ENCODE measurements at regions not wholly inside any gene's neighbourhood (a gene's known extent, or its start where the extent isn't known, plus 50 kb on each side); places are given as distances from the start of the nearest gene placed in this dataset.

DNA sequence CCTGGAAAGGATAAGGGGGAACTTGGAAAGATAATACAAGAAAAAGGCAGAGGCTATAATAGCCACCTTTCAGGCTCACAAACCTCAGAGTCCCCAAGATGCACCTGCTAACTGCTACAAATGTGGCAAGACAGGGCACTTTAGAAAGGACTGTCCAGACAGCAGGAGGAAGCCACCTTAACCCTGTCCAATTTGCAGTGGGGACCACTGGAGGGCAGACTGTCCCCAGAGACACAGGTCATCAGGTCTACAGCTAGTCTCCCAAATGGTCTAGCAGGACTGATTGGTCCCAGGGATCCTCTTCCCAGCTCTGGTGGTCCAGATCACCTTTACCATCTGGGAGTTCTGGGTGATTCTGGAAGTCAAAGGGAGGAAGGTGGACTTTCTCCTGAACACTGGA lies 882.5 kb upstream of the GBE1 start:
- no peak for ATAC-seq

GRCh38 chr3:82641701-82642100 lies 880.3 kb upstream of the GBE1 start:
- H3K4me1 ChIP-seq = no peaks in the 10 kb centered on the region
- no peaks in the 10 kb centered on the region for H3K9me3 ChIP-seq
- DNase-seq = no peak
- TF ChIP-seq, protein P1, sequence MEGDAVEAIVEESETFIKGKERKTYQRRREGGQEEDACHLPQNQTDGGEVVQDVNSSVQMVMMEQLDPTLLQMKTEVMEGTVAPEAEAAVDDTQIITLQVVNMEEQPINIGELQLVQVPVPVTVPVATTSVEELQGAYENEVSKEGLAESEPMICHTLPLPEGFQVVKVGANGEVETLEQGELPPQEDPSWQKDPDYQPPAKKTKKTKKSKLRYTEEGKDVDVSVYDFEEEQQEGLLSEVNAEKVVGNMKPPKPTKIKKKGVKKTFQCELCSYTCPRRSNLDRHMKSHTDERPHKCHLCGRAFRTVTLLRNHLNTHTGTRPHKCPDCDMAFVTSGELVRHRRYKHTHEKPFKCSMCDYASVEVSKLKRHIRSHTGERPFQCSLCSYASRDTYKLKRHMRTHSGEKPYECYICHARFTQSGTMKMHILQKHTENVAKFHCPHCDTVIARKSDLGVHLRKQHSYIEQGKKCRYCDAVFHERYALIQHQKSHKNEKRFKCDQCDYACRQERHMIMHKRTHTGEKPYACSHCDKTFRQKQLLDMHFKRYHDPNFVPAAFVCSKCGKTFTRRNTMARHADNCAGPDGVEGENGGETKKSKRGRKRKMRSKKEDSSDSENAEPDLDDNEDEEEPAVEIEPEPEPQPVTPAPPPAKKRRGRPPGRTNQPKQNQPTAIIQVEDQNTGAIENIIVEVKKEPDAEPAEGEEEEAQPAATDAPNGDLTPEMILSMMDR (IDR thresholded peaks at IDR 0.05) = no peak
- H3K4me3 ChIP-seq = no peak overlapping the region
- H3K27ac ChIP-seq = no peak overlapping the region
- ATAC-seq = no peak
- H3K36me3 ChIP-seq = no peaks in the 10 kb centered on the region
- H3K27me3 ChIP-seq = no peaks in the 10 kb centered on the region
- intact Hi-C loops (cut with DNase I) = no loop called here

More for the DNA sequence above, 882.5 kb upstream of the GBE1 start:
- H3K36me3 ChIP-seq = no peaks in the 10 kb centered on the region
- intact Hi-C loops (cut with DNase I) = no loop called here
- no peak for DNase-seq
- no peak overlapping the region for H3K4me3 ChIP-seq
- H3K9me3 ChIP-seq = no peaks in the 10 kb centered on the region
- TF ChIP-seq, protein P1 (IDR thresholded peaks at IDR 0.05) = no peak
- H3K4me1 ChIP-seq = no peaks in the 10 kb centered on the region
- no peak overlapping the region for H3K27ac ChIP-seq
- H3K27me3 ChIP-seq = no peaks in the 10 kb centered on the region

- TF ChIP-seq, protein P1 (IDR thresholded peaks at IDR 0.05) = no peak
- H3K36me3 ChIP-seq = no peaks in the 10 kb centered on the region
- no peak for ATAC-seq
- H3K9me3 ChIP-seq = no peaks in the 10 kb centered on the region
- H3K27me3 ChIP-seq = no peaks in the 10 kb centered on the region
- DNase-seq = no peak
- H3K27ac ChIP-seq = no peak overlapping the region
- no peak overlapping the region for H3K4me3 ChIP-seq
- intact Hi-C loops (cut with DNase I) = no loop called here
- no peaks in the 10 kb centered on the region for H3K4me1 ChIP-seq
Observed at GRCh38 chr3:82640254-82640653, 878.8 kb upstream of the GBE1 start.

DNA sequence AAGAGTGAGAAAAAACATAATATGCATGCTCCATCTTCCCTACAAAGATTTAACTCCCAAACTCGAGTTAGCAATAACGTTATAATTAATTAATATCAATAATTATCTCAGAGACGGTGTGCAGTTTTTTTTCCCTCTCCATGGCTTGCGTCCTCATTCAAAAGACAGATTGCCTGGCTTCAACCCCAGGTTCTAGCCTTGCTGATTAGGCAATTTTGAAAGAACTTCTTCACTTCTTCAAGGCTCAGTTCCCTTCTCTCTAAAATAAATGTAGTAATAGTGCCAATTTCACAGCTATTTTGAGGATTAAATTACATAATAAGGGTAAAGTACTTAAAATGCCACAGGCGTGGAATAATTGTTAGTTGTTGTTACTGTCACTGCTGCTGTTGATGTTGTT lies 876.1 kb upstream of the GBE1 start:
- no peaks in the 10 kb centered on the region for H3K36me3 ChIP-seq
- no peak overlapping the region for H3K27ac ChIP-seq
- H3K4me1 ChIP-seq = no peaks in the 10 kb centered on the region
- DNase-seq (no peak), ATAC-seq (no peak)
- H3K4me3 ChIP-seq = no peak overlapping the region
- intact Hi-C loops (cut with DNase I) = no loop called here
- H3K9me3 ChIP-seq = no peaks in the 10 kb centered on the region
- TF ChIP-seq, protein P1 (IDR thresholded peaks at IDR 0.05) = no peak
- no peaks in the 10 kb centered on the region for H3K27me3 ChIP-seq

DNA sequence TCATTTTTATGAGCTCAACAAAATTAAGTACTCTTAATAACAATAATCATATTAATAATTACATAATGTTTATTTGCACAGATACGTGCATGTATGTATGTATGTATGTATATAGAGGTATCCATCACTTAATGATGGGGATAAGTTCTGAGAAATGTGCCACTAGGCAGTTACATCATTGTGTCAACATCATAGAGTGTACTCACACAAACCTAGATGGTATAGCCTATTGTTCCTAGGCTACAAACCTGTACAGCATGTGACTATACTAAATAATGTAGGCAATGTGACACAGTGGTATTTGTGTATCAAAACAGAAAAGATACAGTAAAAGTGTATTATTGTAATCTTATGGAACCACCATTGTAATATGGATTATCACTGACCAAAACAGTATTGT lies 874.7 kb upstream of the GBE1 start:
- TF ChIP-seq, protein P1 (IDR thresholded peaks at IDR 0.05) = no peak
- intact Hi-C loops (cut with DNase I) = no loop called here
- Histone ChIP-seq H3K27me3 (no peaks in the 10 kb centered on the region), H3K27ac (no peak overlapping the region), H3K4me3 (no peak overlapping the region), H3K4me1 (no peaks in the 10 kb centered on the region), H3K9me3 (no peaks in the 10 kb centered on the region), H3K36me3 (no peaks in the 10 kb centered on the region)
- DNase-seq (no peak), ATAC-seq (no peak)

DNA sequence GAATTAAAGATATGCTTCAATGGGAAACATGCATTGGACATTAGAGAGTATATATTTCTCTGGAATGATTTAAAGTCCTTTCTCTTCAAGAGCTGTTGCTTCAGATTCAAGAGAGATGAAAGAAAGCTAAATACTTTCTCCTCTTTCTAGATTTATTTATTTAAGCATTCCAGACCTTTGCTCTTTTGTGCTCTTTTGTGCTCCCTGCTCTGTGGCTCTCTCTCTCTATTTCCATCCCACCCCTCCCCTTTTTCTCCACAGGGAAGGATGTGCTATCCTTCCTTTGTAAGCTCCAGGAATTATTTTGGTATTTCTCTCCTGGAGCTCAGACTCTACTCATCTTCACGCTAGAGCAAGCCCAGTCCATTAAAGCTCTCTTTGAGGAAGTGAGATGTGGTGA lies 871.9 kb upstream of the GBE1 start:
- TF ChIP-seq, protein P1 (IDR thresholded peaks at IDR 0.05) = no peak
- H3K27ac ChIP-seq = no peak overlapping the region
- ATAC-seq = no peak
- intact Hi-C loops (cut with DNase I) = no loop called here
- H3K4me1 ChIP-seq = no peaks in the 10 kb centered on the region
- no peaks in the 10 kb centered on the region for H3K36me3 ChIP-seq
- H3K27me3 ChIP-seq = no peaks in the 10 kb centered on the region
- DNase-seq = no peak
- no peaks in the 10 kb centered on the region for H3K9me3 ChIP-seq
- H3K4me3 ChIP-seq = no peak overlapping the region
